H1 (cell line): ENCODE measurements at regions not wholly inside any gene's neighbourhood (a gene's known extent, or its start where the extent isn't known, plus 50 kb on each side); places are given as distances from the start of the nearest gene placed in this dataset.

Experiments used
- CTCF ChIA-PET: fragments of 300-600 bp; sonication (Branson Sonifier 250); formaldehyde crosslinking; loops from one replicate; lab custom pipeline; 2021; ENCODE audit not compliant: partially characterized antibody; lab: Charles Lee
- POLR2A ChIA-PET: fragments of 300-600 bp; sonication (Branson Sonifier 250); formaldehyde crosslinking; loops from one replicate; lab custom pipeline; 2021; ENCODE audit warnings: inconsistent platforms; ENCODE audit not compliant: partially characterized antibody; lab: Charles Lee
- DNase-seq, 2 experiments: peaks; one replicate each; pipeline versions ENCODE4 v3.0.0 to v3.0.0-alpha.2; 2010 to 2022; ENCODE audit warnings: low spot score in 2 of 2, low read depth in 1 of 2, mixed read lengths in 1 of 2
- FAIRE-seq: peaks from 2 replicates; lab custom pipeline; 2011; peaks lifted over from hg19 to GRCh38; lab: Jason Lieb, UNC
- H2AFZ ChIP-seq: 2 replicates; pipeline ENCODE4 v1.8.1; 2012; ENCODE audit warnings: low read length, inconsistent platforms
- H2AK5ac ChIP-seq: 2 replicates; pipeline ENCODE4 v1.6.1; 2013; ENCODE audit warnings: low read depth, low read length
- H2BK120ac ChIP-seq: replicated peaks from 2 replicates; pipeline ENCODE3; 2013; ENCODE audit warnings: low read depth, low read length, inconsistent platforms
- H2BK12ac ChIP-seq: 2 replicates; pipeline ENCODE4 v1.6.1; 2013; ENCODE audit warnings: low read depth, low read length
- H2BK15ac ChIP-seq: 2 replicates; pipeline ENCODE4 v1.6.1; 2013; ENCODE audit warnings: low read length
- H2BK20ac ChIP-seq: 2 replicates; pipeline ENCODE4 v1.6.1; 2013; ENCODE audit warnings: low read length
- H2BK5ac ChIP-seq: 2 replicates; pipeline ENCODE4 v1.6.1; 2013; ENCODE audit warnings: low read depth, low read length
- H3K14ac ChIP-seq: 2 replicates; pipeline ENCODE4 v1.6.1; 2013; ENCODE audit warnings: inconsistent platforms; ENCODE audit not compliant: insufficient read length
- H3K18ac ChIP-seq: 2 replicates; pipeline ENCODE4 v1.6.1; 2013; ENCODE audit warnings: low read length; ENCODE audit errors: extremely low read depth
- H3K23ac ChIP-seq: 2 replicates; pipeline ENCODE4 v1.6.1; 2013; ENCODE audit warnings: inconsistent platforms; ENCODE audit not compliant: insufficient read length
- H3K23me2 ChIP-seq: 2 replicates; pipeline ENCODE4 v1.6.1; 2013; ENCODE audit warnings: low read depth, low read length
- H3K27ac ChIP-seq: 2 replicates; pipeline ENCODE4 v1.6.1; 2011; ENCODE audit warnings: low read depth, low read length, inconsistent platforms
- H3K27me3 ChIP-seq, 4 experiments: replicated peaks in 1 of 4; 1 replicate in 1 of 4; 2 replicates in 3 of 4; pipeline versions ENCODE4 v1.6.1 to v1.8.1; 2011 to 2013; ENCODE audit warnings: low read length in 3 of 4, mild to moderate bottlenecking in 3 of 4, inconsistent platforms in 2 of 4, mixed read lengths in 2 of 4, moderate library complexity in 1 of 4; ENCODE audit not compliant: control insufficient read depth in 3 of 4, insufficient read depth in 3 of 4; ENCODE audit errors: extremely low read depth in 1 of 4
- H3K36me3 ChIP-seq, 4 experiments: 2 replicates each; pipeline versions ENCODE4 v1.6.1 to v1.8.1; 2011 to 2013; ENCODE audit warnings: mild to moderate bottlenecking in 4 of 4, low read length in 3 of 4, moderate library complexity in 2 of 4, control low read depth in 1 of 4, inconsistent platforms in 1 of 4; ENCODE audit not compliant: insufficient read depth in 4 of 4, control insufficient read depth in 2 of 4
- H3K4ac ChIP-seq: replicated peaks from 2 replicates; pipeline ENCODE3; 2013; ENCODE audit warnings: low read length, low read depth, mixed read lengths, inconsistent platforms; ENCODE audit not compliant: insufficient read length
- H3K4me1 ChIP-seq, 4 experiments: replicated peaks in 1 of 4; 1 replicate in 1 of 4; 2 replicates in 3 of 4; pipeline versions ENCODE4 v1.6.1 to v1.8.1; 2011 to 2013; ENCODE audit warnings: low read length in 3 of 4, inconsistent platforms in 2 of 4, mixed read lengths in 1 of 4; ENCODE audit not compliant: insufficient read depth in 4 of 4, control insufficient read depth in 3 of 4
- H3K4me2 ChIP-seq, 2 experiments: 2 replicates each; pipeline versions ENCODE4 v1.6.1 to v1.8.1; 2011 to 2013; ENCODE audit warnings: low read depth in 2 of 2, low read length in 2 of 2, control low read depth in 1 of 2, inconsistent platforms in 1 of 2, mild to moderate bottlenecking in 1 of 2; ENCODE audit not compliant: insufficient read depth in 1 of 2
- H3K4me3 ChIP-seq, 4 experiments: fragments of 200-600, 300-600 bp in 1 of 4; sonication (generic), shearing (Covaris generic), sonication (Bioruptor Twin) in 1 of 4; 2 replicates each; pipeline versions ENCODE4 v1.5.1 to v1.8.1; 2011 to 2016; ENCODE audit warnings: low read length in 4 of 4, low read depth in 3 of 4, control low read depth in 2 of 4, inconsistent platforms in 2 of 4, mild to moderate bottlenecking in 2 of 4, mixed read lengths in 1 of 4, moderate library complexity in 1 of 4; ENCODE audit not compliant: insufficient read depth in 2 of 4; ENCODE audit errors: extremely low read depth in 1 of 4
- H3K56ac ChIP-seq: replicated peaks from 2 replicates; pipeline ENCODE3; 2013; ENCODE audit warnings: low read depth, mild to moderate bottlenecking, mixed read lengths, low read length, inconsistent platforms; ENCODE audit not compliant: insufficient read length
- H3K79me1 ChIP-seq: 2 replicates; pipeline ENCODE4 v1.6.1; 2013; ENCODE audit warnings: low read depth, low read length, control low read depth
- H3K79me2 ChIP-seq, 2 experiments: 2 replicates each; pipeline versions ENCODE4 v1.6.1 to v1.8.1; 2012 to 2013; ENCODE audit warnings: low read length in 2 of 2, mild to moderate bottlenecking in 2 of 2, inconsistent platforms in 1 of 2; ENCODE audit not compliant: insufficient read depth in 2 of 2, control insufficient read depth in 1 of 2
- H3K9ac ChIP-seq, 4 experiments: replicated peaks in 1 of 4; 1 replicate in 1 of 4; 2 replicates in 3 of 4; pipeline versions ENCODE4 v1.6.1 to v1.8.1; 2011 to 2013; ENCODE audit warnings: low read depth in 3 of 4, low read length in 3 of 4, control low read depth in 2 of 4, mild to moderate bottlenecking in 2 of 4, moderate library complexity in 2 of 4, inconsistent platforms in 1 of 4; ENCODE audit errors: extremely low read depth in 1 of 4
- H3K9me3 ChIP-seq, 2 experiments: 2 replicates each; pipeline versions ENCODE4 v1.6.1 to v1.8.1; 2012 to 2013; ENCODE audit warnings: mild to moderate bottlenecking in 2 of 2, moderate library complexity in 2 of 2, control low read depth in 1 of 2, inconsistent platforms in 1 of 2, low read depth in 1 of 2, low read length in 1 of 2, mixed read lengths in 1 of 2; ENCODE audit not compliant: insufficient read depth in 2 of 2
- H4K20me1 ChIP-seq, 2 experiments: replicated peaks in 1 of 2; 2 replicates each; pipeline versions ENCODE3 to v1.8.1; 2011 to 2013; ENCODE audit warnings: inconsistent platforms in 2 of 2, low read length in 2 of 2, mild to moderate bottlenecking in 1 of 2; ENCODE audit not compliant: insufficient read depth in 2 of 2, control insufficient read depth in 1 of 2
- H4K5ac ChIP-seq: 2 replicates; pipeline ENCODE4 v1.6.1; 2013; ENCODE audit warnings: low read length, low read depth, mixed read lengths, inconsistent platforms; ENCODE audit not compliant: insufficient read length
- H4K8ac ChIP-seq: 2 replicates; pipeline ENCODE4 v1.8.0; 2013; ENCODE audit warnings: mild to moderate bottlenecking, moderate library complexity, low read length, inconsistent platforms; ENCODE audit not compliant: insufficient read depth; ENCODE audit errors: extremely low read depth
- H4K91ac ChIP-seq: replicated peaks from 2 replicates; pipeline ENCODE3; 2013; ENCODE audit warnings: low read length, mixed read lengths, inconsistent platforms; ENCODE audit not compliant: insufficient read length
- NRF1 ChIP-seq: IDR thresholded peaks from 2 replicates; pipeline ENCODE4 v1.6.1; 2011; ENCODE audit warnings: mild to moderate bottlenecking, low read depth, low read length, improper control_type of control experiment
- POU5F1 ChIP-seq: IDR thresholded peaks from 2 replicates; pipeline ENCODE4 v1.6.1; 2011; ENCODE audit warnings: low read depth, mild to moderate bottlenecking, low read length, moderate library complexity
- SIN3A ChIP-seq, 2 experiments: IDR thresholded peaks in 1 of 2; conservative IDR thresholded peaks in 1 of 2; 2 replicates each; pipeline ENCODE4 v1.6.1; 2011 to 2012; ENCODE audit warnings: low read length in 2 of 2, improper control_type of control experiment in 1 of 2, low read depth in 1 of 2, mild to moderate bottlenecking in 1 of 2
- SP4 ChIP-seq: IDR thresholded peaks from 2 replicates; pipeline ENCODE4 v1.6.1; 2012; ENCODE audit warnings: low read length, inconsistent platforms
- SUZ12 ChIP-seq: fragments of 200-600 bp; sonication (generic); IDR thresholded peaks from 2 replicates; pipeline ENCODE4 v1.6.1; 2012; ENCODE audit warnings: mild to moderate bottlenecking, inconsistent platforms, low read length, moderate library complexity, mixed read lengths
- TAF7 ChIP-seq: optimal IDR thresholded peaks from 2 replicates; pipeline ENCODE3; 2011; ENCODE audit warnings: low read depth, mild to moderate bottlenecking, inconsistent platforms, low read length, moderate library complexity, borderline replicate concordance
- TBP ChIP-seq: IDR thresholded peaks from 2 replicates; pipeline ENCODE4 v1.6.1; 2011; ENCODE audit warnings: low read depth, low read length, improper control_type of control experiment
- YY1 ChIP-seq: IDR thresholded peaks from 2 replicates; pipeline ENCODE4 v1.6.1; 2011; ENCODE audit warnings: low read depth, mild to moderate bottlenecking, low read length
- WGBS, 2 experiments: shearing (Covaris generic) in 1 of 2; methylation state at CpG; one replicate each; pipeline versions ENCODE4 v1.1.6 to v1.1.7; 2013 to 2015; ENCODE audit warnings: low lambda C conversion rate in 2 of 2, mixed read lengths in 2 of 2, inconsistent platforms in 1 of 2, low coverage in 1 of 2, missing lambda C conversion rate in 1 of 2; ENCODE audit not compliant: insufficient replicate concordance in 2 of 2, insufficient coverage in 1 of 2, insufficient read length in 1 of 2; ENCODE audit errors: extremely low coverage in 1 of 2, missing lambda C conversion rate in 1 of 2; 5-methylcytosine and 5-hydroxymethylcytosine counted together
- TF ChIP-seq, protein P1 (sequence below): IDR thresholded peaks from 2 replicates; pipeline ENCODE4 v1.6.1; 2011; ENCODE audit warnings: low read length, improper control_type of control experiment

DNA sequence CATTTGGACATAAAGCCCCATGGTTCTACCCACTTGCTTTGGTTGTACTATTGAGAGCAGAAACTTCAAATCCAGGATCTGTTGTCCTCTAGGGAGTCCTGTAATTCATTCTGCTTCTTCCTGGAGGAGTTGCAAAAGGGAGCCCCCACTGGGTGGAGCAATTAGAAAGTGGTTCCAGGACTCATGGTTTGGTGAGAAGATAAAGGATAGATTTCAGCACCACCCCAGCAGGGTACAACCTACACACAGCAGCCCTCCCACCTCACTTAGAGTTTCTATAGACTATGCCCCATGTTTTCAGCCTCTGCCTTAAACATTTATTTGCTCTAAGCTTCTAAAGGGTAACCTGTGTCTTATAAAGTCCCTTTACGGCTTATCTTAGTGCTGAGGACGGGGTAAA is 112.6 kb upstream of the ARRDC3 start:
- Histone ChIP-seq H3K9ac (no peak overlapping the region), H3K23ac (no peak overlapping the region), H3K4me2 (no peak overlapping the region), H3K27me3 (no peaks in the 10 kb centered on the region), H3K79me2 (no peaks in the 10 kb centered on the region), H3K36me3 (no peaks in the 10 kb centered on the region), H4K20me1 (no peaks in the 10 kb centered on the region), H3K9me3 (no peaks in the 10 kb centered on the region), H4K8ac (no peak overlapping the region), H3K79me1 (no peaks in the 10 kb centered on the region), H4K91ac (no peak overlapping the region), H3K18ac (no peak overlapping the region), H2BK120ac (no peak overlapping the region), H3K27ac (no peak overlapping the region), H2AFZ (no peak overlapping the region), H3K23me2 (no peaks in the 10 kb centered on the region; the same call in 1 of the 2 replicates), H3K4ac (no peak overlapping the region), H3K4me3 (no peak overlapping the region), H2BK12ac (no peak overlapping the region), H3K4me1 (no peaks in the 10 kb centered on the region; a peak in 1 of 7 replicates), H4K5ac (no peak overlapping the region), H2AK5ac (no peak overlapping the region), H3K56ac (no peak overlapping the region), H2BK15ac (no peak overlapping the region), H3K14ac (no peak overlapping the region), H2BK5ac (no peak overlapping the region), H2BK20ac (no peak overlapping the region)
- FAIRE-seq (no peak), DNase-seq (no peak)
- POLR2A ChIA-PET = no interaction called here
- CTCF ChIA-PET = interaction anchor here (0.6 to 1.1 kb wide), 2 partner anchors 141 to 209 kb away, joined by 3 read pairs; no protein-coding TSS in a partner anchor
- 88% methylated on average over 2 of the region's 2 CpGs; no CpG with 5 or more reads in 1 of the 2 experiments for WGBS, 2 experiments
- TF ChIP-seq SIN3A (conservative IDR thresholded peaks at IDR 0.05 in 1 of 2, IDR thresholded peaks at IDR 0.05 in 1 of 2; ENCODE audit: low read depth in 1 of 2, low read length in 2 of 2) = no peak
- no peak for TF ChIP-seq SUZ12
- no peak for TF ChIP-seq NRF1
- no peak for TF ChIP-seq TAF7
- TF ChIP-seq YY1 = no peak
- TF ChIP-seq, protein P1, sequence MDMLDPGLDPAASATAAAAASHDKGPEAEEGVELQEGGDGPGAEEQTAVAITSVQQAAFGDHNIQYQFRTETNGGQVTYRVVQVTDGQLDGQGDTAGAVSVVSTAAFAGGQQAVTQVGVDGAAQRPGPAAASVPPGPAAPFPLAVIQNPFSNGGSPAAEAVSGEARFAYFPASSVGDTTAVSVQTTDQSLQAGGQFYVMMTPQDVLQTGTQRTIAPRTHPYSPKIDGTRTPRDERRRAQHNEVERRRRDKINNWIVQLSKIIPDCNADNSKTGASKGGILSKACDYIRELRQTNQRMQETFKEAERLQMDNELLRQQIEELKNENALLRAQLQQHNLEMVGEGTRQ = no peak
- no peak for TF ChIP-seq SP4
- TF ChIP-seq POU5F1 = no peak
- no peak for TF ChIP-seq TBP
